HEK293T (cell line): ENCODE measurements at regions not wholly inside any gene's neighbourhood (a gene's known extent, or its start where the extent isn't known, plus 50 kb on each side); places are given as distances from the start of the nearest gene placed in this dataset.

Experiments used
- ARNT ChIP-seq: fragments of 450-650 bp; IDR thresholded peaks from 2 replicates; pipeline ENCODE4 v1.6.1; 2017; ENCODE audit warnings: mild to moderate bottlenecking
- BHLHE40 ChIP-seq: fragments of 450-650 bp; IDR thresholded peaks from 2 replicates; pipeline ENCODE4 v1.6.1; 2016; ENCODE audit warnings: mild to moderate bottlenecking, moderate library complexity, borderline replicate concordance
- NFRKB ChIP-seq: fragments of 450-650 bp; IDR thresholded peaks from 2 replicates; pipeline ENCODE4 v1.6.1; 2016; ENCODE audit warnings: mild to moderate bottlenecking, moderate library complexity
- PKNOX1 ChIP-seq: fragments of 450-650 bp; IDR thresholded peaks from 2 replicates; pipeline ENCODE4 v1.6.1; 2016
- SUZ12 ChIP-seq: fragments of 450-650 bp; IDR thresholded peaks from 2 replicates; pipeline ENCODE4 v1.6.1; 2016; ENCODE audit warnings: mild to moderate bottlenecking

DNA sequence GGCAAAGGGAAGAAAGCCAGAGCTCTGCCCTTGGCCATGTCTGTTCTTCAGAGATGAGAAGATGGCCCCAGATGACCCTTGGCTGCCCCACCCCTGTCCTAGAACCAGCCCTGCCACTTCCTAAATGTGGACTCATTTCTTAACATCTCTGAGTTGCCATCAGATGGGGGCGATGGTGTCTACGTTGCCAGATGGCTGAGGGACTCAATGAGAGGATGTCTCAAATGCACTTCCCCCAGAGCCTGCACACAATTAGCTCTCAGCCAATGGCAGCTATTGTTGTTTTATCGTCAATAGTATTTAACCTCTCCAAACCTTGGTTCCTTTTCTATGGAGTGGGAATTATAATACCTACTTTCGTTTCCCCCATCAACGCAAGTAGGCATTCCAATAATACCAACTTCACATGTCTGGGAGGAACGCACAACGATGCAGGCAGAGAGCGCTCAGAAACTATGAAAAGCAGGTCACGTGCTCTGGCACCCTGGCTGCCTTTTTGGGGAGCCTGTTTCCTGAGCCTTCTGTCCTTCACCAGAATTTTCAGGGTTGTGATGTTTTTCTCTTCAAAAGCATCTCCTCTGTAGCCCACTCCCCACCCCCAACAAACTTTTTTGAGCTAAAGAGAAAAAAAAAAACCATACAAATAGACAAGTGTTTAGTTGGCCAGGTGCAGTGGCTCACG, 100.3 kb downstream of the MCFD2 start:
- TF ChIP-seq NFRKB (no peak), ARNT (no peak), SUZ12 (no peak), BHLHE40 (no peak), PKNOX1 (no peak)
